HL-60 (cell line): ENCODE measurements at regions not wholly inside any gene's neighbourhood (a gene's known extent, or its start where the extent isn't known, plus 50 kb on each side); places are given as distances from the start of the nearest gene placed in this dataset.

Source experiments
- CTCF ChIP-seq: IDR thresholded peaks from one replicate; pipeline ENCODE4 v1.5.1; 2011; ENCODE audit warnings: low read length, control low read depth, inconsistent platforms; ENCODE audit not compliant: insufficient read depth
- GABPA ChIP-seq: IDR thresholded peaks from 2 replicates; pipeline ENCODE4 v1.6.1; 2012; ENCODE audit warnings: low read depth
- POLR2AphosphoS5 ChIP-seq: IDR thresholded peaks from 2 replicates; pipeline ENCODE4 v1.6.1; 2012; ENCODE audit warnings: low read depth

DNA sequence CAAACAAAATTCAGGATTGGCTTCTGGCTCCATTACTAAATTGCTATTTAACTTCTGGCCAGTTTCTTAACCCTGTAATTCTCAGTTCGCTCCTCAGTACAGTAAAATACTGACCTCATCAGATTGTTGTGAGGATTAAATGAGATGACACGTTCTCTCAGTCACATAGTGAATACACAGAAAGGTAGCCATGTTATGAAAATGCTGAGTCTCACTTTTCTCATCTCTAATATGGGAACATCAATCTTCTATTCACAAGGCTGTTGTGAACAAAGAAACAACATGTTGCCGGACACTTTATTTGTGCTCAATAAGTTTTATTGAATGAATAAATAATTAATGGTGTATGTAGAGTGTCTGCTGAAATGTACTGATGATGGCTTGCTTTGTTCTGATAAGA, 924.5 kb upstream of the GOT2 start:
- no peak for TF ChIP-seq POLR2AphosphoS5
- TF ChIP-seq CTCF = no peak
- no peak for TF ChIP-seq GABPA
